ENCODE measurements at regions not wholly inside any gene's neighbourhood (a gene's known extent, or its start where the extent isn't known, plus 50 kb on each side); places are given as distances from the start of the nearest gene placed in this dataset.

DNA sequence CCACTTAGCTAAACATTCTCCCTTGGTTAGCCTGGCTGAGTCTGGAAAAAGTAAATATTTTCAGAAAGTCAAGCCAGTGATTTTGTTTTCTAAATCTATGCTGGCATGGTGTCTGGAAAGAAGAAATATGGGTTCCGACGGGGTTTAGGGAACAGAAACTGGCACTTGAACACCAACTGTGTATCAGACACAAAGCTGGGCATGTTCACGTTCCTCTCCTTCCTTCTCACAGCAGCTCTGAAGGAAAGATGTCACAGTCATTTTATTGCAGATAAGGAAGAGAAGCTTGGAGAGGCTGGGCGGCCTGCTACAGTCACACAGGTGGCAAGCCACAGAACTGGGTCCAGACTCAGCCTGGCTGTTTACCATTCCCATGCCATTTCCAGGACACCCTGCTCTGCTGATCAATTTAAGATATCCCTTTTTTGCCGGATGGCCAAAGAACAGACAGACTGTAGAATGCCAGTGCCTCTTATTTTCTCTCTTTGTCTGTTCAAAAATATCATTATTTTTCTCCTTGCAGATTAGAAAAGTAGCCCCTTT is 118.8 kb downstream of the HERPUD2 start:
- TF ChIP-seq, protein P1, sequence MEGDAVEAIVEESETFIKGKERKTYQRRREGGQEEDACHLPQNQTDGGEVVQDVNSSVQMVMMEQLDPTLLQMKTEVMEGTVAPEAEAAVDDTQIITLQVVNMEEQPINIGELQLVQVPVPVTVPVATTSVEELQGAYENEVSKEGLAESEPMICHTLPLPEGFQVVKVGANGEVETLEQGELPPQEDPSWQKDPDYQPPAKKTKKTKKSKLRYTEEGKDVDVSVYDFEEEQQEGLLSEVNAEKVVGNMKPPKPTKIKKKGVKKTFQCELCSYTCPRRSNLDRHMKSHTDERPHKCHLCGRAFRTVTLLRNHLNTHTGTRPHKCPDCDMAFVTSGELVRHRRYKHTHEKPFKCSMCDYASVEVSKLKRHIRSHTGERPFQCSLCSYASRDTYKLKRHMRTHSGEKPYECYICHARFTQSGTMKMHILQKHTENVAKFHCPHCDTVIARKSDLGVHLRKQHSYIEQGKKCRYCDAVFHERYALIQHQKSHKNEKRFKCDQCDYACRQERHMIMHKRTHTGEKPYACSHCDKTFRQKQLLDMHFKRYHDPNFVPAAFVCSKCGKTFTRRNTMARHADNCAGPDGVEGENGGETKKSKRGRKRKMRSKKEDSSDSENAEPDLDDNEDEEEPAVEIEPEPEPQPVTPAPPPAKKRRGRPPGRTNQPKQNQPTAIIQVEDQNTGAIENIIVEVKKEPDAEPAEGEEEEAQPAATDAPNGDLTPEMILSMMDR (IDR thresholded peaks at IDR 0.05; ENCODE audit: insufficient read depth, low read depth, low read length) = no peak
- TF ChIP-seq EZH2 (IDR thresholded peaks at IDR 0.05; ENCODE audit: insufficient read depth, low read length) = no peak
